IPS-NIHi7 (cell line): ENCODE measurements at regions not wholly inside any gene's neighbourhood (a gene's known extent, or its start where the extent isn't known, plus 50 kb on each side); places are given as distances from the start of the nearest gene placed in this dataset.
"Not testable (repeated sequence)": the region's sequence is repeated elsewhere in the genome, so short reads cannot be mapped to it uniquely, and the experiment has no call there.

Experiments
- DNase-seq: peaks from one replicate; pipeline ENCODE4 v3.0.0; 2012; ENCODE audit warnings: mixed read lengths; ENCODE audit errors: extremely low spot score

DNA sequence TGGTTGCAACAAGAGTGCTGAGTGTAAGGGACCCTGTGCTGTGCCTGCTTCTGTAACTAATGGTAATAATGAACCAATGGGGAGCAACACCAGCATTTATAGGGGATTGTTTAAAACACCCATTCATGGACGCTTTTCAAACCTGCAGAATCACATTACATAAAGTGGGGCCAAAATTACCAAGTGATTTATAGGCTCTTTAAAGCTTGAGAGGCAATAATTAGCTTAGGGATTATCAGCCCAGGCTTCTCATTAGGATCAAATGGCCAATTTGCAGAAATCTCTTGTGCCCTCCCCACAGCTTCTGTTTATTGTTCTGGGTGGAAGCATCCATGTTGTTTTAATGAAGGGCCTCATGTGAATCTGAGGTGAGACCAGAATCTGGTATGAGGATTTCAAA lies 125.5 kb downstream of the ZNF486 start:
- not testable (repeated sequence) for DNase-seq

DNA sequence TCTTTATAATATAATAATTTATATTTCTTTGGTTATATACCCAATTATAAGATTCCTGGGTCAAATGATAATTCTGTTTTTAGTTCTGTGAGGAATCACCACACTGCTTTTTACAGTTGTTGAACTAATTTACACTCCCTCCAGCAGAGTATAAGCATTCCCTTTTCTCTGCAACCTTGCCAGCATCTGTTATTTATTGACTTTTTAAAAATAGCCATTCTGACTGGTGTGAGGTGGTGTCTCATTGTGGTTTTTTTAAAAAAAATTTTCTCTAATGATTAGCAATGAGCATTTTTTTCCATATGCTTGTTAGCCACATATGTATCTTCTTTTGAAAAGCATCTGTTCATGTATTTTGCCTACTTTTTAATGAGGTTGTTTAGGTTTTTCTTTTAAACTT lies 122.2 kb downstream of the ZNF486 start:
- DNase-seq, result no peak

DNA sequence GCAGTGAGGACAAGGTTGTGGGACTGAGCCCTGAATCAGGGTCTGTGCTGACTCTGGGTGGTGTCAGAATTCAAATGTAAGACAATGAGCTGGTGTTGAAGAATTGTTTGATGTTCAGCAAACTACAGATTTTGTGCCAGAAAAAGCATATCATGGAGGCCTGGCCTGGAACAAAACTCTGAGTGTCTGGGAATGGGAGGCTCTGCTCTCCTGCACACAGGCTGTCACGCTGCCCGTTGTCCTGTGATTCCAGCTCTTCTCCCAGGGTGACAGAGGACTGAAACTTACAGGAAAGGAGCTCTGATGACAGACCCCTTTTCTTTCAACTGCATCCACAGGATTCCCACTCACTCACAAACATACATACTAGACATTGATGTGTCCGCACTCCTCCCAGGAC lies 120.1 kb downstream of the ZNF486 start:
- DNase-seq, result no peak

DNA sequence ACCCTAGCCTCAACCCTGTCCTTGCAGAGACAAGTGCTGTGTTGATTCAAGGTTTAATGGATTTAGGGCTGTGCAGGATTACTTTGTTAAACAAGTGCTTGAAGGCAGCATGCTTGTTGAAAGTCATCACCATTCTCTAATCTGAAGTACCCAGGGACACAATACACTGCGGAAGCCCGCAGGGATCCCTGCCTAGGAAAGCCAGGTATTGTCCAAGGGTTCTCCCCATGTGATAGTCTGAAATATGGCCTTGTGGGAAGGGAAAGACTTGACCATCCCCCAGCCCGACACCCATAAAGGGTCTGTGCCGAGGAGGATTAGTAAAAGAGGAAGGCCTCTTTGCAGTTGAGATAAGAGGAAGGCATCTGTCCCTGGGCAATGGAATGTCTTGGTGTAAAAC lies 118.9 kb downstream of the ZNF486 start:
- not testable (repeated sequence) for DNase-seq

DNA sequence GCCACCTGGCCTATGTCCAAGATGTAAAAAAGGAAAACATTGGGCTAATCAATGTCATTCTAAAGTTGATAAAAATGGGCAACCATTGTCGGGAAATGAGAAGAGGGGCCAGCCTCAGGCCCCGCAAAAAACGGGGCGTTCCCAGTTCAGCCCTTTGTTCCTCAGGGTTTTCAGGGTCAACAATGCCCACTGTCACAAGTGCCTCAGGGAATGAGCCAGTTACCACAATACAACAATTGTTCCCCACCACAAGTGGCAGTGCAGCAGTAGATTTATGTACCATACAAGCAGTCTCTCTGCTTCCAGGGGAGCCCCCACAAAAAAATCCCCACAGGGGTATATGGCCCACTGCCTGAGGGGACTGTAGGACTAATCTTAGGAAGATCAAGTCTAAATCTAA lies 112.5 kb downstream of the ZNF486 start:
- no peak for DNase-seq

DNA sequence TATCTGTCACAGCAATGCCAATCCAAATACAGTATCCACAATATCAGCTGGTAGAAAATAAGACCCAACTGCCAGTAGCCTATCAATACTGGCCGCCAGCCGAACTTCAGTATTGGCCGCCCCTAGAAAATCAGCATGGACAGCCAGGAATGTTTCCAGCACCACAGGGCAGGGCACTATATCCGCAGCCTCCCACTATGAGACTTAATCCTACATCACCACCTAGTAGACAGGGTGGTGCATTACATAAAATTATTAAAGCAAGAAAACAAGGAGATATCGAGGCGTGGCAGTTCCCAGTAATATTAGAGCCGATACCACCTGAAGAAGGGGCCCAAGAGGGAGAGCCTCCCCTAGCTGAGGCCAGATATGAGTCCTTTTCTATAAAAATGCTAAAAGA lies 111.3 kb downstream of the ZNF486 start:
- peak; percentile 38 for DNase-seq

DNA sequence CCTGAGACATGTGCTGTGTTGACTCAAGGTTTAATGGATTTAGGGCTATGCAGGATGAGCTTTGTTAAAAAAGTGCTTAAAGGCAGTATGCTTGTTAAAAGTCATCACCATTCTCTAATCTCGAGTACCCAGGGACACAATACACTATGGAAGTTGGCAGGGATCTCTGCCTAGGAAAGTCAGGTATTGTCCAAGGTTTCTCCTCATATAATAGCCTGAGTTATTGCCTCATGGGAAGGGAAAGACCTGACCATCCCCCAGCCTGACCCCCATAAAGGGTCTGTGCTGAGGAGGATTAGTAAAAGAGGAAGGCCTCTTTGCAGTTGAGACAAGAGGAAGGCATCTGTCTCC lies 109.7 kb downstream of the ZNF486 start:
- not testable (repeated sequence) for DNase-seq

DNA sequence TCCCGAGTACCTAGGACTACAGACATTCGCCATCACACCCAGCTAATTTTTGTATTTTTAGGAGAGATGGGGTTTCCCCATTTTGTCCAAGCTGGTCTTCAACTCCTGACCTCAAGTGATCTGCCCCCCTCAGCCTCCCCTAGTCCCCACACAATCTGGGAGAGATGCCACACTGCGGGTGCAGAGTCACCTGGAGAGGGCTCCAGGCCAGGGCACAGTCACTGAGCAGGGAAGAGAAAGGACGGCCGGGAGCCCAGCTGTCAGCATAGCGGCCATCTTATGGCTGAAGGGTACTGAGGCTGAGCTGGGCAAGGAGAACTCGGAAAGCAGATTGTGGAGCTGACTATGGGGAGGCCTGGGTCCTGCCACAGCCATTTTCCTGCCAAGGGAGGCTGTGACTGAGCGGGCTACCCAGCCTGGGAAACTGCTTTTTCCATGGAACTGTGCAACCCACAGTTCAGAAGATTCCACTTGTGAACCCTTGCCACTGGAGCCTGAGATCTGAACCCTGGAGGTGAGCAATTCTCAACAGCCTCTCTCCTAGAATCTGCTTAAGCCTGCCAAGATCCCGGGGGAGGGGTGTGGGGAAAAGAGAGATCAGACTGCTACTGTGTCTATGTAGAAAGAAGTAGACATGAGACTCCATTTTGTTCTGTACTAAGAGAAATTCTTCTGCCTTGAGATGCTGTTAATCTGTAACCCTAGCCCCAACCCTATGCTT lies 109.2 kb downstream of the ZNF486 start:
- no peak for DNase-seq

DNA sequence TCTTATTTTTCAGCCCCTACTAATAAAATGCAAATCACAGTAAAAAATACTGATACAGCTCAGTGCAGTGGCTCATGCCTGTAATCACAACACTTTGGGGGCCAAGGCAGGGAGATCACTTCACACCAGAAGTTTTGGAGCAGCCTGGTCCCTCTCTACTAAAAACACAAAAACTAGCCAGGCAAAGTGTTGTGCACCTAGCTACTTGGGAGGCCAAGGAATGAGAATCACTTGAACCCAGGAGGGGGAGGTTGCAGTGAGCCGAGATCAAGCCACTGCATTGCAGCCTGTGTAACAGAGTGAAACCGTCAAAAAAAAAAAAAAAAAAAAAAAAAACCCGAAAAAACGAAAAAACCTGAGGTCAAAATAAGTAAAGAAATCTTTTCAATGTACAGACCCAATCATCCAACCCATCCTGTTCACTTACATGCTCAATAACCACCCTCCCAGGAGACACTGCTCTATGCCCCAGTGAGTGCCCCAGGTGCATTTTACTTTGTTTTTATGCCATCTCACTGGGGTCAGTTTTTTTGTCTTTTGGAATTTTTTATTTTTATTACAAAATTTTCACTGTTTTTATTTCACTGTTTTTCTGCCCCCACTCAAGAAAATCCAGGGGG lies 107.0 kb downstream of the ZNF486 start:
- DNase-seq, result no peak

DNA sequence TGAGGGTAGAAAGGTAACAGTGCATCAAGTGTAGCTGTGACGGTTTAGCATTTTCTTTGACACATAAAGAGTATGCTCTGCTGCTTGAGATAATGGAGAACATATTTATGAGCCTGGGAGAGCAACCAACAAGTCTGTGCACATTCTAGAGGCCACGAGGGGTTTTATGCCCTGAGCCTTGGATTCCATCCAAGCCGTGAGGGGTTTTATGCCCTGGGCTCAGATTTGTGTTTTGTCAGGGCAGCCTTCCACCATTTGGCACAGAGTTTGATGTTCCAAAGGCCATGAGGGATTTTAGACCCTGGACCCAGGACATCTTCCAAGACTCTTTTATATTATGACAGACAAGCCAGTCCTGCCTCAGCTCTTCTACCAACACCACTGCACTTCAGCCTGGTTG lies 106.4 kb downstream of the ZNF486 start:
- DNase-seq, result no peak

DNA sequence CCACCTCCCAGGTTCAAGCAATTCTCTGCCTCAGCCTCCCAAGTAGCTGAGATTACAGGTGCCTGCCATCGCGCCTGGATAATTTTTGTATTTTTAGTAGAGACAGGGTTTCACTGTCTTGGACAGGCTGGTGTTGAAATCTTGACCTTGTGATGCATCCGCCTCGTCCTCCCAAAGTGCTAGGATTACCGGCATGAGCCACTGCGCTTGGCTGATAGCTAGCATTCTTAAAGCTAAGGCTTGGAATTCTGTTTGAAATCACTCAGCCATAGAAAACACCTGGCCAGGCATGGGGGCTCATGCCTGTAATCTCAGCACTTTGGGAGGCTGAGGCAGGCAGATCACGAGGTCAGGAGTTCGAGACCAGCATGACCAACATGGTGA lies 105.6 kb downstream of the ZNF486 start:
- not testable (repeated sequence) for DNase-seq

DNA sequence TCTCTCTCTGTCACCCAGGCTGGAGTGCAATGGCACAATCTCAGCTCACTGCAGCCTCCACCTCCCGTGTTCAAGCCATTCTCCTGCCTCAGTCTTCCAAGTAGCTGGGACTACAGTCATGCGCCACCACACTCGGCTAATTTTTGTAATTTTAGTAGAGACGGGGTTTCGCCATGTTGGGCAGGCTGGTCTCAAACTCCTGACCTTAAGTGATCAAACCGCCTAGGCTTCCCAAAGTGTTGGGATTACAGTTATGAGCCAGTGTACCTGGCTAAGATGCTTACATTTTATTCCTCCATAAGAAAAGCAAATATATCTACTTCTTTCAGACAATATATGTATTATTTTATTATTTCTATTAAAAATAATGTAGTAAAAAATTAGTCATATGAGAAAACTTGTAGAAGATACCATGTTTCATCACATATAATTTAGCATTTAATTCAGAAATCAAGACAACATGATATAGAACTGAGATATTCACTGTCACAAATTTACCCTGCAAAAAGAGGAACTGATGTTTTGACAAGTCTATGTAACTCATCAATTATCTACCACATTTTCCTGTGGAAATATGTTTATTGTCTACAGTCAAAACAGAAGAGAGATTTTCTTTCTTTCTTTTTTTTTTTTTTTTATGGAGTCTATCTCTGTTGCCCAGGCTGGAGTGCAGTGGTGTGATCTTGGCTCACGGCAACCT lies 105.1 kb downstream of the ZNF486 start:
- not testable (repeated sequence) for DNase-seq

DNA sequence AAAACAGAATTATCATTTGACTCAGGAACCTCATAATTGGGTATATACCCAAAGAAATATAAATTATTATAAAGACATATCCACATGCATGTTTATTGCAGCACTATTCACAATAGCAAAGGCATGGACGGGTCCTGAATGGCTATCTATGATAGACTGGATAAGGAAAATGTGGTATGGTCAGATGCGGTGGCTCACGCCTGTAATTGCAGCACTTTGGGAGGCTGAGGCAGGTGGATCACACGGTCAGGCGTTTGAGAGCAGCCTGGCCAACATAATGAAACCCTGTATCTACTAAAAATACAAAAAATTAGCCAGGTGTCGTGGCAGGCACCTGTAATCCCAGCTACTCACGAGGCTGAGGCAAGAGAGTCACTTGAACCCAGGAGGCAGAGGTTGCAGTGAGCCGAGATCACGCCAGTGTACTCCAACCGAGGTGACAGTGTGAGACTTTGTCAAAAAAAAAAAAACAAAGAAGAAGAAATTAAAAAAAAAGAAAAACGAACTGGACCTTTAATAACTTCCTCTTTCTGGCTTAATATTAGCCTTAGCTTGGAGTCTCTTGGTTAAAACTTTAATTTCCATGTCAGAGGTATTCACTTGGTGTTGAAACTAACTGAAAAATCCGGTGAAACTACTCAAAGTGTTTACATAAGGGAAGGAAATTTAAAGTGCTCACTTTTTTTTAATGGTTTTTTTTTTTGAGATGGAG lies 104.4 kb downstream of the ZNF486 start:
- DNase-seq, result no peak

DNA sequence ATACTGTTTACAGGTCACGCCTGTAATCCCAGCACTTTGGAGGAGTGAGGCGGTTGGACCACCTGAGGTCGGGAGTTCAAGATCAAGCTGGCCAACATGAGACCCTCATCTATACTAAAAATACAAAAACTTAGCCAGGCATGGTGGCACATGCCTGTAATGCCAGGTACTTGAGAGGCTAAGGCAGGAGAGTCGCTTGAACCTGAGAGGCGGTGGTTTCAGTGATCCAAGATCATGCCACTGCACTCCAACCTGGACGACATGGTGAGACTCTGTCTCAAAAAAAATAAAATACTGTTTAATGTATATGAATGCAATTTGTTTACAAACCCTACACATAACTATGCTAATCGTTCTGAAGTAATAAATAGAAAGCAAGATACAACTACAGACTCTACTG lies 102.4 kb downstream of the ZNF486 start:
- no peak for DNase-seq

DNA sequence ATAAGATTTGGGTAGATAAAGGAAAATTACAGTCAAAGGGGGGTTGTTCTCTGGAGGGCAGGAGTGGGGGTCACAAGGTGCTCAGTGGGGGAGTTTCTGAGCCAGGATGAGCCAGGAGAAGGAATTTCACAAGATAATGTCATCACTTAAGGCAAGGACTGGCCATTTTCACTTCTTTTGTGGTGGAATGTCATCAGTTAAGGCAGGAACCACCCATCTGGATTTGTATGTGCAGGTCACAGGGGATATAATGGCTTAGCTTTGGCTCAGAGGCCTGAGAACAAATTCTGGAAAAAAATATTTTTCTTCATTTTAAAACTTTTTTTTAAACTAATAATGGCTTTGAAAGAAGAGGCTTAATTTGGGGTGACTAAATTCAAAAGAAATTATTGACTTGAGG lies 94.5 kb downstream of the ZNF486 start:
- DNase-seq, result not testable (repeated sequence)

DNA sequence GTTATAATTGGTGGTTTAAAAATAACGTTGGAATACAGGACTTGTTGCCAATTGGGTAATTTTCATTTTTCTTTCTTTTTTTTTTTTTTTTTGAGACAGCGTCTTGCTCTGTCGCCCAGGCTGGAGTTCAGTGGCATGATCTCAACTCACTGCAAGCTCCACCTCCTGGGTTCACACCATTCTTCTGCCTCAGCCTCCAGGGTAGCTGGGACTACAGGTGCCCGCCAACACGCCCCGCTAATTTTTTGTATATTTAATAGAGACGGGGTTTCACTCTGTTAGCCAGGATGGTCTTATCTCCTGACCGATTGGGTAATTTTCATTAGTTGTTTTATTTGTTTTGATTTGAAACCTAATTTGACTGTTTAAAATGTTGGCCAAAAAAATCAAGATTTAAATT lies 93.7 kb downstream of the ZNF486 start:
- not testable (repeated sequence) for DNase-seq

DNA sequence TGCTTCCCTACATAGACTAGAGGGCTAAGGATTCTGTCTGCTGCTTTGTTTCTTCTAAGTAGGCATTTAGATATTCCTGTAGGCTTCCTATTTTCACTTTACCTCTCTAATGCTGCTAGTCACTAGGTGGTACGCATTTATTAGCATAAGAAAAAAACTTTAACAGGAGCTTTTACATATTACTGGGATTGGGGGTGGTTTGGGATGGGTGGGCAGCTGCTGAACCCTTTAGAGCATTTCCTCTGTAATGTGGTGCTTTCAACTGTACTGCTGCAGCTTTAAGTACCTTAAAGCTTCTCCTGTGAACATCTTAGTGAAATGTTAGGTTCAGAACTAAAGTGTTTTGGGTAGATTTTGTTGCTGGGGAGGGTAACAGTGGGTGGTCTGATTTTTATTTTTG lies 92.6 kb downstream of the ZNF486 start:
- DNase-seq, result peak; percentile 32

DNA sequence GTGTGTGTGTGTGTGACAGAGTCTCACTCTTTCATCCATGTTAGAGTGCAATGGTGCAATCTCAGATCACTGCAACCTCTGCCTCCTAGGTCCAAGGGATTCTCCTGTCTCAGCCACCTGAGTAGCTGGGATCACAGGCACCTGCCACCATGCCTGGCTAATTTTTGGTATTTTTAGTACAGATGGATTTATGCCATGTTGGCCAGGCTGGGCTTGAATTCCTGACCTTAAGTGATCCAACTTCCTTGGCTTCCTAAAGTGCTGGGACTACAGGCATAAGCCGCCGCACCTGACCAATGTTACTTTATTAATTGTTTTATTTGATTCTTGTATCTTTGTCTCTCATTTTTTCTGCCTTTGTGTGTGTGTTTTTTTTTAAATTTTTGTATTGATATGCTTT lies 89.6 kb downstream of the ZNF486 start:
- DNase-seq, result no peak

DNA sequence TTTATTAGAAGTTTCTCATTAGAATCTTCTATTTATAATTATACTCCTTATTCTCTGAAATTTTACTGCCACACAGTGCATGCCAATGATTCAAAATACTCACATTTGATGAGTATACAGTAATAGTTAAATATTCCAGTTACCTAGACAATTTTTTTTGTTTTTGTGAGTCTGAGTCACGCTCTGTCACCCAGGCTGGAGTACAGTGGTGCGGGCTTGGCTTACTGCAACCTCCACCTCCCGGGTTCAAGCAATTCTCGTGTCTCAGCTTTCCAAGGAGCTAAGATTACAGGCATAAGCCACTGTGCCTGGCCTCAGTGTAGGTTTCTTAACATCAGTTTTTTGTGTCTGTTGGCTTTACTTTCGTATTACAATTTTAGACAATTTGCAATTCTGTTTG lies 87.1 kb downstream of the ZNF486 start:
- no peak for DNase-seq

DNA sequence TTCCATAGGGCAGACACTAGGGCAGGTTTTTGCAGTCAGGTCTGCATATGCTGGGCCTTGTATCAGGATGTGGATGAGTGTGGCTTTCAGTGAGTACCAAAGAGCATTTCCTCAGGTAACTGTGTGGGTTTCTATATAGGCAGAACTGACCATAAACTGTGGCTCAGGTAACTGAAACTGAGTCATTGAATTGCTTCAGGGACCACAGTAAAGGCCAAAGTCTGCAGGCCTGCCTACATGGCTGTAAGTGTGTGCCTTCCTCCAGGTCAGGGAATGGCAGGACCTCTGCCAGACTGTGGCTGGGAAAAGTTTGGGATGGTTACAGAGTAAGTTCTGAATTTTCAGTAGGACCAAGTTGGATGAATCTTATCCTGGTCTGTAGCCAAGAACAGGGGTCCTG lies 85.6 kb downstream of the ZNF486 start:
- no peak for DNase-seq

DNA sequence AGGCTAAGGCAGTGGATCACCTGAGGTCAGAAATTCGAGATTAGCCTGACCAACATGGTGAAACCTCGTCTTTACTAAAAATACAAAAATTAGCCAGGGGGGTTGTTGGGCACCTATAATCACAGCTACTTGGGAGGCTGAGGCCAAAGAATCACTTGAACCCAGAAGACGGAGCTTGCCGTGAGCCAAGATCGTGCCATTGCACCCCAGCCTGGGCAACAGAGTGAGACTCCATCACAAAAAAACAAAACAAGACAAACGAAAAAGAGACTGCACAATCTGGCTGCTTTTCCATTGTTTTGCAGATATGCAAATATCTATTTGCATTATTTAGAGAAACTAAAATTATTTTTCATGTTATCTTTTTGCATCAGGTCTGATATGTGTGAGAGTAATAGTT lies 83.6 kb downstream of the ZNF486 start:
- no peak for DNase-seq

DNA sequence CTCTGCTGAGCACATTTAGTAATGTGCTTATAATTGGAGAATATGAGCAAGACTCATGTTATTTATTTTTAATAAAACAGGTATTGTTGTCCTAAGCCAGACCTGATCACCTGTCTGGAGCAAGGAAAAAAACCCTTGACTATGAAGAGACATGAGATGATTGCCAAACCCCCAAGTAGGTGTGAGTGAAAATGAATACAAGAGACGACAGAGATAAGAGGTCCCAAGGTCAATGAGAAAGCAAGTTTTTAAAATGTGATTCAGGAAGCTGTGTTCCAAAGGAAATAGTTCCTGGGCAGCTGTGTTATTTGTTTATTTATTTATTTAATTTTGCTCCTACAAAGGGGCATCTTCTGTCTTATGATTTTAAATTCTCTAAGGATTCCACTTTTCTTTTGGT lies 83.1 kb downstream of the ZNF486 start:
- no peak for DNase-seq
